GM19455 (cell line): ENCODE measurements at regions not wholly inside any gene's neighbourhood (a gene's known extent, or its start where the extent isn't known, plus 50 kb on each side); places are given as distances from the start of the nearest gene placed in this dataset.
"Not testable (repeated sequence)": the region's sequence is repeated elsewhere in the genome, so short reads cannot be mapped to it uniquely, and the experiment has no call there.

ENCODE experiments used
- ATAC-seq: cut with Tn5 transposase; IDR thresholded peaks from one replicate; pipeline ENCODE4 v1.9.1; 2021; ENCODE audit not compliant: unreplicated experiment

DNA sequence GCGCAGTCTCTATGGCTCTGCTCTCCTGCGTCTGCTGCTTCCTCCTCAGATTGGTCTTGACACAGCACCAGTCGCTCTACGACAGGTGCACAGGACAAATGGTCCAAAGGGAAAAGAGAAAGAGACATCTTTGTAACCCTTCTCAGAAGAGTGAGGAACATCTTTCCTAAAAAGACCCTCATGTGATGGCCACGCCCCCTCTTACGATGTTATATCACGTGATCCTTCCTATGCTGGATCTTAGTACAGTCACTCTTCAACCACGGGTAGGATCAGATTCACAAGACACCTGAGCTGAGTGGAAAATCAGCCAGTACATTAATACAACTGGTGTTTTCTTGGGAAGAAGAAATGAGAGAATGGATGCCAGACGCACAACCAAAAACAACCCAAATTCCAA lies 262.2 kb upstream of the CELF2 start:
- no peak for ATAC-seq

DNA sequence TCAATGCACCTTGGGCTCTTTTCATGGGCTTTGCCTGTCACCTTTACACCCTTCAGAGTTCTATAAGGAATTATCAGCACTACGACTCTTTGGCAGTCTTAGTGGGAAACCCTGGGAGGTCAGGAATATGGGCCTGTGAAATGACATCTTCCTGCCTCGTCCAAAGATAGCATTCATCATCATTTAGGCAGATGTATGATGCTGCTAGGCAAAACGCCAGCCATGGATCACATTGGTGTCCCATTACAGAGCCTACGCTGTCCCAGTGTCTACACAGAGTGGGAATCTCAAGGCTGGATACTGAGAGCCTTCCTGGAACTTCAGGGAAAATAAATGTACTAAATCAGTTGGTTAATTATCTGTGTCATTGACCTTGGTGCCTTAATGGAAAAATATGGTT lies 259.4 kb upstream of the CELF2 start:
- ATAC-seq: no peak

DNA sequence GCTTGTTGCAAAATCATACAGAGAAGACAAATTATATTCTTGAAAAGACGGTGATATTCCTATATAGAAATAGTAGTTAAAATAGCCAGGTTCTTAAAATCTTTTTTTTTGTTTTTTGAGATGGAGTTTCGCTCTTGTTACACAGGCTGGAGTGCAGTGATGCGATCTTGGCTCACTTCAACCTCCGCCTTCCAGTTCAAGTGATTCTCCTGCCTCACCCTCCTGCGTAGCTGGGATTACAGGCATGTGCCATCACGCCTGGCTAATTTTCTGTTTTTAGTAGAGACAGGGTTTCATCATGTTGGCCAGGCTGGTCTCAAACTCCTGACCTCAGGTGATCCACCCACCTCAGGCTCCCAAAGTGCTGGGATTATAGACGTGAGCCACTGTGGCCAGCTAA lies 257.9 kb upstream of the CELF2 start:
- ATAC-seq: not testable (repeated sequence)

DNA sequence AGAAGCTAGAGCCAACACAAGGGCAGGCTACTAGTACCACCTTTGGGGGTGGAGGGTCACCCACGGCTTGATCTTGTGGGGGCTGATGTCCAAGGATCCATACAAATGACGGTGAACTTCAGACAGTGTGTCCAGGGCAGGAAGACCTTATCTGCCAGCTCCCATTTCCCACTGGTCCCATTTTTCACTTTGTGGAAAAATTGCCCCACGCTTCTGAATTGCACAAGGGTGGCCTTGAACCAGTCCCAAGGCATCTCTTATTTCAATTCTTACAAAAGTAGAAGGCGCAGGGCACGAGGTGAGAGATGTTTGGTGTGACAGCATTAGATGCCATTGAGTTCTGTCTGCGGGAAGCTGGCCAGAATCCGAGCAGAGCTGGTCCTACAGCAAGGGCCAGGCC lies 252.7 kb upstream of the CELF2 start:
- ATAC-seq: no peak

DNA sequence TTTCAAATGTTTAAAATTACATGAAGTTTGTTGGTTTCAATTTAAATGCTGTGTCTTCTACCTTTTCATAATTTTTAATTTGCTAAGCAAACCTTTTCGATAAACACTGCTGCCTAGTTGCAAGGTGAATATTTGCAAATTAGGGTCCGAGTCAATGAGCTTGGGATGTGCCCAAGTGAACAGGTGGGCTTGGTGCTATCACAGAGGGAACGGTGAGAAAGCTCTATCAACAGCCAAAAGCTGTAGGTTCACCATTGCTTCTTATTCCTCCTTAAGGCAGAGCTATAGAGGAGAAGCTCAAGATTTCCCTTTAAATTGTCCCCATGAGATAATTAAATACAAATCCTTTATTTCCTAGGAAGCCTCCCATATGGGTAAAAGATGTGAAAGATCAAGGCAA lies 245.3 kb upstream of the CELF2 start:
- ATAC-seq: no peak

DNA sequence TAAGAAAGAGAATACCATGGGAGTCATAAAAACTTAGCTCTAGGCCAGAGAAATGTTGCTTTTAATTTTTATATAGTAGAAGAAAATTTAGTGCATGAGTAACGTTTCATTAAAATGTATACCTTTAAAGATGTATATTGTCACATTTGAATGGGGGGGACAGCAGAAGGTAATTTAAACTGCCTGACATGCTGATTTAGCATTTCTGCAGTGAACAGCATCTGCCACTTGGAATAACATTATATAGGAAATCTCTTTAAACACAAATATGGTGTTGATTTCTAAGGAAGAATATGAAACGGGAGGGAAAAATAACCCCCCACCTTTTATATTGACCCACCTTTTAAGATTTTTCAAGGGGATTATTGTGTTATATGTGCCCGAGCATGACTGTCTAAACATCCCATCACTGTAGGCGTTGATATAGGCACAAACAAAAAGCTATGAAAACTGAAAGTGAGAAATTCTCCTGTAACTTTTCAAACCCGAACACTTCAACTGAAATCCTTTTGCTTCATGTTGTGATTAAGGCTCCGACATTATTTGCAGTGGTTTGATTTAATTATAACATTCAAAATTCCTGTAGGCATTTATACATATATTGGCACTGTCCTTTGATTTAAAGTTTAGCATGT lies 244.7 kb upstream of the CELF2 start:
- no peak for ATAC-seq

DNA sequence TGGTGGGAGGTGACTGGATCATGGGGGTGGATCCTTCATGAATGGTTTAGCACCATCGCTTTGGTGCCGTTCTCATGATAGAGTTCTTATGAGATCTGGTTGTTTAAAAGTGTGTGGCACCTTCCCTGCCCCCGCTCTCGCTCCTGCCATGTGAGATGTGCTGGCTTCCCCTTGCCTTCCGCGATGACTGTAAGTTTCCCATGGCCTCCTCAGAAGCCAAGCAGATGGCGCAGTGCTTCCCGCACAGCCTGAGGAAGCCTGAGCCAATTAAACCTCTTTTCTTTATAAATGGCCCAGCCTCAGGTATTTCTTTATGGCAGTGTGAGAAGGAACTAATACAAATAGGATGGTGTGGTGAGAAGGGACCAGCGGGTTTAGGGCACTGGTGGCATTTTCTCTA lies 243.3 kb upstream of the CELF2 start:
- no peak for ATAC-seq

DNA sequence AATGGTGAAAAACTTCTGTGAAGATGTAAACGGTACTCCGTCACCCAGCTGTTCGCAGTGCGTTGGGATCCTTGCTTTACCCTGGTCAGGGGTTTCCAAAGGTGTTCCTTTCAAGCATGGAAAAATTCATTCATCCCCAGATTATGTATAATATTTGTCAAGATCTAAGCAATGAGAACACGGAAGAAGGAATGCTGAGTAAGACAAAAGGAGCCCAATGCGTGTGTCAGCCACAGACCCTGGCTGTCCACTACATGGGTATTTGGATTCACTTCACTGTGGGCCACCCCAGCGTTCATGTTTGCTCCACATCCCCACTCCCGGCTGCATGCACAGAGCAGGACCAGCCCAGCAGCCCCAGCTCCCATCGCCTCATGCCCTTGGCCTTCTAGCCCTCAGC lies 241.3 kb upstream of the CELF2 start:
- ATAC-seq: no peak

DNA sequence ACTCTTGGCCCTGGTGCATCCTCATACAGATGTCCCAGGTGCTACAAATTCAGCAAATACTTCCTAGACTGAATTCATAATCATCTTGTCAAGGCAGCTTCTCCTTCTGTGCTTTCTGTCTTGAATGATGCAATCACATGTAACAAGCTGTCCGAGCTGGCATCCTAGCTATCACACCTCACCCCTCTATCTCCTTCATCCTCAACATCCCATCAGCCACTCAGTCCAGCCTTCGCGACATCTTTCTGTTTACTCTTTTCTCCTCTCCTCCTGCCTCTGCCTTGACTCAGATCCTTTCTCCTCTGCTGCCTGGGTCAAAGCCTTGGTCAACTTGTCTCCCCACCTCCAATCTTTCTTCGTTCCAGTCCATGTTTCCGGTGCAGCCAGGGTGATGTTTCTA lies 240.4 kb upstream of the CELF2 start:
- ATAC-seq: no peak

DNA sequence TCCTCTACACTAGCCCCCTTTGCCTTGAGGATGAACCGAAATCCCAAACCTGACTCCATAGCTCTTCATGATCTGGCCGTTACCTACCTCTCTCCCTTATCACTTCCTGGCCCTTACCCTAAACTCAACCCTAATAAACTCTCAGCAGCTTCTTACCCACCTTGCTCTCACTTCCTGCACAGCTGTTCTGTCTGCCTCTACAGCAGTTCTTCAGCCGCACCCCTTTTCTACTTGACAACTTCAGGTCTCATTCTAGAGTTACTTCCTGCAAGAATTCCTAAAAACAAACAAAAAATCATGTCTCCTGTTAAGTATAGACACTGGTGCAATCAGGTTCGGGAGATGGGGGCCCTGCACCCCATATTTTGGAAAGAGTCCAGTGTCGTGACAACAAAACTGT lies 239.9 kb upstream of the CELF2 start:
- ATAC-seq: no peak

DNA sequence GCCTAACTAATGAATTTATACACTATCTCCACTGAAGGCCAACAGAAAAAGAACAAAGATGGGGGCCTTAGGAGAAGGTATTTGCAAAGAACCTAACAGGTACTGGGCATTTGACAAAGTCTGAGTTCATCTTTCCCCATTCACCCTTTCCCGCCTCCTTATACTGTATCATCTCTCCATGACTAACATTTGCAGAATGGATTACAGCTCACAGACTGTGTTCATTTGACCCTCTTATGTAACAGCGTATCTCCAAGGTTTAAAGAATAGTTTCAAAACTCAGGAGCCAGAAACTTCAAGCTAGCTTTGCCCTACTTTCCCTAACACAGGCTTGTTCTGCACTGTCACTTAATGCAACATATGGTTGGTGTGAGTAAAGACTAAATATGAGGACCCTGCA lies 238.7 kb upstream of the CELF2 start:
- no peak for ATAC-seq

DNA sequence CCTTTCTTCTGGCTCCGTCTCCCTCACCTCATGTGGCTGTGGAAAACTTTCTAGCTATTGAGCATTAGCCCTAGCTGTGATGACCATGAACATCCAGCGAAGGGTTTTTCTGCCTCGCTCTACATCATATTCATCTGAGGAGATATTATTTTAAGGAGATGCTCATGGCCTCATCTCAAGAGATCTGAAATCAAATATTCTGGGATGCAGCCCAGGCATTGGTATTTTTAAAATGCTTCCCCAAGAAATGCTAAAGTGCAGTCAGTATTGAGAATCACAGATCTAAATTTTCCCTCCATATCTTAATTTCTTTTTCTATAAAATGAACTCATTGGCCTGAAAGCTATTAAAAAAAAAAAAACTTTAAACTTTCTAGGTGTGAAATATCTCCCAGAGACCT lies 238.2 kb upstream of the CELF2 start:
- ATAC-seq: no peak

DNA sequence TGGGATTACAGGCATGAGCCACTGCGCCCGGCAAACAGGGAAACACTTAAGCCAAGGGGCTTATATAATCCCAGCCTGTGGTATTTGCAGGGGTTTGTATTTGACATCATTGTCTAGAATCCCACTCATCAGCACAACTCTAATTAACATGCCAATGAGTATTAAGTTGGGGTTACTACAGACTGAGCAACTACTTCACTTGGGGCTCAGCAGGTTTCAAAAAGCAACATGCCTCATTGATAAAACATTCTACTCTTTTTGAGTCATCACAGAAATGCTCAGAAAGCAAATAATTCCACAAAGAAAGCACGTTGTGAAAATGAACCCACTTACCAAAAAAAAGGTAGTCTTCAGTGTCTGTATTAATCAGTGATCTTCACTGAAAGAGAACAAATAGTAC lies 236.9 kb upstream of the CELF2 start:
- ATAC-seq: no peak

DNA sequence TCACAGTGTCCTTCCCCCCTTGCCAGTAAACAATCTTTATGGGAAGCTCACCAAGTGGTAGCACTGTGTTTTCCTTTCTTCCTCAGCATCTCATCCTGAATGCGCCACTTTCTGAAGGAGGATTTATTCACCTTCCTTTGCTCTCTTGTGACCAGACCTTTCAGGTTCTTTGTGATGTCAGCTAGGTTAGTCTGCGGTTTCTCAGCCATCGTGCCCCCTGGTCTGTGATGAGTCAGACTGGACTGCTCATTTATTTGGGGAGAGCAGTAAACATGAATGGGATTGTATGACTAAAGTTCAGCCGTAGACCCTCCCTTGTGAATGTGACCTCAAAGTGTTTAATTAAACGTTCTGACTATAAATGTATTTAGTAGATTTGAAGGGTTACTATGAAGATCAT lies 235.1 kb upstream of the CELF2 start:
- ATAC-seq: no peak

DNA sequence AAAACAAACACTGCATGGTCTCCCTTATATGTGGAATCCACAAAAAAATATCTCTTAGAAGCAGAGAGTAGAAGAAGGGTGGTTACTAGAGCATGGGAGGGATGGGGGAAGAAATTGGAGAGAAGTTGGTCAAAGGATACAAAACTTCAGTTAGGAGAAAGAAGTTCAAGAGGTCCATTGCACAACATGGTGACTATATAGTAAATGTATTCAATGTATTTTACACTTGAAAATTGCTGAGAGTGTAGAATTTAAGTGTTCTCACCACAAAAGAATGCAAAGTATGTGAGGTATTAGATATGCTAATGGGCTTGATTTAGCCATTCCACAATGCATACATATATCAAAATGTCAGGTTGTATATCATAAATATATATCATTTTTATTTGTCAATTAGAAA lies 232.0 kb upstream of the CELF2 start:
- ATAC-seq: no peak

DNA sequence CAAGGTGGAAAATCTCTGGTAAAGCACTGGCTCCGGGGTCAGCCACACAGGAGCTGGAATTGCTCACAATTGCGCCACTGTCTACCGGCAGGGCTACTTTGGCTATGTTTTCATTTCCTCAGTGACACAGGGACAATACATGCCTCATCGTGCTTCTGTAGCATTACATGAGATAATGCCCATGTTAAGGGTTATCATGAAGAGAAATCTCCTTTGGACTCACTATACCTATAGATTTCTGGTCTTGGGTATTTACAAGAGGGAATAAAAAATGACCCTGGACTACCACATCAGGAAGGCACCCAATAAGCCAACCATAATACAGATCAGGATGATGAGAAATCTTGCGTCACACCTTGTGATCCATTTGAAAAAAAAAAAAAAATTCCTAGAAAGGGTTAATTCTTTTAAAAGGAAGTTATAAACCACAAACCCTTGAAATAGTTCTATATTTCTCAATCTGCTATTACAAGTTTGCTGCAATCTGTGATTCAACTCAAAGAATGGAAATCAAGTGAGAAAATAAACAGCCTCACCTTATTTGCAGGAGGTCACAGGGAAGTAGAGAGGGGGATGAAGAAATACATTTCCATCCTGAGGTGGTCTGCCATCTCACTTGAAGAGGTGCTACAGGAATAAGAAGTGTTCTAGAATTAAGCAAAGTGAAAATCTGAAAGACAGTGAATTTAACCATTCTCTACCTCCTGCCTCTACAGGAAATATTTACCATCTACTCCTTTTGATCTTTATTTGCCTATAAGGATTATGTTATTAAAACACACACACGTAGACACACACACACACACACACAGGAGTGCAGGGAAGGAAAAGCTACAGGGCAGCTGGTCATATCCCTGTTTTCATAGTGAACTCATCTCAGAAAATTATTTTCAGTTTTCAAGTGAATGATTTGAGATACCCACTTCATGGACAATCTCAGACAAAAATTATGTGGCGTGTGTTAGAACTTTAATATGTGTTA lies 231.3 kb upstream of the CELF2 start:
- ATAC-seq: no peak

DNA sequence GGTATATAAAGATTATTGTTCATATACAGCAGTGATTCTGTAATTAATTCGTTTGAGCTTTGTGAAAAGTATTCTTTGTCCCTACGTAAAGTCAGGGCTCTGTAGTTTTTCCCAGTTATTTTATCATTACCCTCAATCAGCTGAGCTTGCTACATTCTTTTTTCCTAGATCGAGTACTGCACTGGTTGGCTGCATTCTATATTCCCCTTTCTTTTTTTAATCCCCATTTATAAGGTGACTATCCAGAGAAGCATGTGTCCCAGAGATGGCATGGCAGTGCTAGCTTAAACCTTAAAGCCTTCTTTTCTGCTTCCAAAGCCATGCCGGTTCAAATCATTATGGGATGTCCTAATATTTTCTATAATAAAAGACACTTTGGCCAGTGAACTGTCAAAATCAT lies 230.1 kb upstream of the CELF2 start:
- no peak for ATAC-seq

DNA sequence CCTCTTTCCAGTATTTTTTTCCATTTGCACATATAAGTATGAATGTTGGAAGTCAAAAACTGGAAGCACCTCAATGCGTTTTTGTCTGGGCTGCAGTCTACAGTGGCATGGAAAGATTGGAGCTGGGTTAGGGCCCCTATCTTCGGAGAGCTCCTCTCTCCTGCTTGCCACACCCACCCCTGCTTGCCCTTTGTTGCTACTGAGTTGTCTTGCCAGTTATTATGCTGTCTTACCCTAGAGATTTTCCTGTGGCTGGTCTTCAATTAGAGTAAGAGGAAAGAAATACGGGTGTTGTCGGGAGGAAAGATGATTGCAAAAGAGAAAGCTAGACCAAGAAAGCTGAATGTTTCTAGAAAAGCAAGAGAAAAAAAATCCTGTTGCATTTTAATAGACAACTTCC lies 228.9 kb upstream of the CELF2 start:
- no peak for ATAC-seq

DNA sequence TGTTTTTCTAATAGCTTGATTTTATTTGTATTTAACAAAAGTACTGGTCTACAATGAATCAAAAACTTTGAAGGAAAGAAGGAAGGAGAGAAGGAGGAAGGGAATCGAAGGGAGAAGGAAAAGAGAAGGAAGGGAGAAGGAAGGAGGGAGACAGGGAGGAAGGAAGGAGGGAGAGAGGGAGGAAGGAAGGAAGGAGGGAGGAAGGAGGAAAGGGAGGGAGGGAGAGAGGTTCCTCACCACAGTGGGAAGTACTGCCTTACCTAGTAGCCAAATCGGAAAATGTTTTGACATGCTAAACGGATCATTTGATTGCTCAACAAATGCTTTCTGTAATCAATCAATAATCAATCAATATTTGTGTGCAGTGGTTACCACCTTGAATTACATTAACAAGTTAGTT lies 225.8 kb upstream of the CELF2 start:
- ATAC-seq: no peak

DNA sequence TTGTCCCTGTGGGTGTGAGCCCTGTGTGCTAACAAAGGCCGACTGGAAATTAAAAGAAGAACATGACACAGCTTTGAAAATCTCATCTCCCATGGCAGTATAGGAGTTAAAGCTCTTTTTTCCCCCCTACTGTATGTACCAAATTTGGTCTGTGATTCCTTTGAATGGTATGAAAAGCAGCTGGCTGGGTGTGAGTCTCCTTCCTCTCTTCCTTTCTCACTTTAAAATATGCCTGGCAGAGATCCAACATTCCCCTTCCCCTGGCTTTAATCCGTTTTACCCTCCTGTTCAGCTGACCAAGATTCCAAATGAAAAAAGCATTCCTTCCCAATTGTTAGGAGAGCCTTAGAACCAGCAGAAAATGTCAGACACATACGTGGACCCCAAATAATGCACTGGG lies 225.0 kb upstream of the CELF2 start:
- ATAC-seq: no peak

DNA sequence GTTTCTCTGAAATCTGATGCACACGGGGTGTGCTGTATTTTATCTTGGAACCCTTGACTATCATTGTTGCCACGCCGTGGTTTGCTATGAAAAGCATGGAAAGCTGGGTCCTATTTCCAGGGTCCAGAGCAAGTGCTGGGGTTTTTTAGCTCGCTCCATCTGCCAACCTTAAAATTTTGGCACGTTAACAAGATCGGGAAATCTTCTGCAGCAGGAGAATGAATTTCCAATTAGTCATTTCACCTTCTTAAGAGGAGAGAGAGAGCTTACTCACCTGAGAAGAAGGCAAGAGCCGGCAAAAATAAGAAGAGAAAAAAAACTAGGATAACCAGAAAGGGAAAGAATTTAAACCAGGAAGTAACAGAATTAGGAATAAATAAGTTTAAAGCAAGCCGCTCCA lies 223.6 kb upstream of the CELF2 start:
- no peak for ATAC-seq

DNA sequence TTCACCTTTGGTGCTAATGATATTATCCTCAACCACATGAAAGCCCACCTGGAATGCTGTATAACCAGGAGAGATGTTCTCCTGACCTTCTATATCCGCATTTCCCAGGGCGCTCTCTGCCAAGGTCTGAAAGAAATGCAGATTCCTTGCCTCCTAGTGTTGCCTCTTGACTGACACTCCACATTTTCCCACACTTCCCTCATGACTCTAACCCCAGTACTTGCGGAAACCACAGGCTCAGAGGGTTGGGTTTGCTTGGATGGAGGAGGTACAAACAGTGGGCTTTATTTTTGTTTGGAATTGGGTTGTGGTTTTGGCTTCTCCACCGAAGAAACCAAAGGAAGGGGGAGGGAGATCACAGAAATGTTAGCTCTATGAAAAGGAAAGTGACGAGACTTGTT lies 222.9 kb upstream of the CELF2 start:
- no peak for ATAC-seq
